ENCODE measurements at regions not wholly inside any gene's neighbourhood (a gene's known extent, or its start where the extent isn't known, plus 50 kb on each side); places are given as distances from the start of the nearest gene placed in this dataset.
"Not testable (repeated sequence)": the region's sequence is repeated elsewhere in the genome, so short reads cannot be mapped to it uniquely, and the experiment has no call there.

- DNase-seq (ENCODE audit: low spot score), result no peak
Observed at GRCh38 chrX:125198546-125198945, 121.1 kb upstream of the TEX13C start.

DNA sequence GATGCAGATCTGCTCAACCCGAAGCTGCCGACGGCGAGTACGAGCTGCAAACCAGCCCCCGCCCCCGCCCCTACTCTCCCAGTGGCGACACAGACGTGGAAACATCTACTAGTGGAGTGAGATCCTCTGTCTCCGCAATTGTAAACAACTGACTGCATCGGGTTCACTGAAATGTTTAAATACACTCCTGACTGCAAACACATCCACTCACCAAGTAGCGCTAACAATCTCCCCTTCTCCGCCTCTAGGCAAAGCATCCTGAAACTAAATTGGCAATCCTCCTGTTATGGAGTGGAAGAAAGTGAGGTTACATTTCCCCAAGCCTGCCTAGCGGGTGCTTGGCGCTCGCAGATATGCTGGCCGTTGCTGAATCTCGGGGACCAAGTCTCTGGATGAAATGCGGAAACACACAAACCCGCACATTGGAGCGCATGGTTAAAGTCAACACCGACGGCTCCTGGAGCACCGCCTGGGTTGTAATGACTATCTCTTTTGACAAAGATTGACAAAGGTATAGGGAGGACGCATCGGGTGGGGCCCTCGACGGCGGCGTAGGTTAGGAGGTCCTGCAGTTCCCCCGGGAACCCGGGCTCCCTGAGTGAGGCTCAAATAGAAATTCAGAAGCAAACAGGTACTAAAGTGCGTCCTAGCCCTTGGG lies 117.0 kb upstream of the TEX13C start:
- DNase-seq (ENCODE audit: low spot score), result no peak

DNA sequence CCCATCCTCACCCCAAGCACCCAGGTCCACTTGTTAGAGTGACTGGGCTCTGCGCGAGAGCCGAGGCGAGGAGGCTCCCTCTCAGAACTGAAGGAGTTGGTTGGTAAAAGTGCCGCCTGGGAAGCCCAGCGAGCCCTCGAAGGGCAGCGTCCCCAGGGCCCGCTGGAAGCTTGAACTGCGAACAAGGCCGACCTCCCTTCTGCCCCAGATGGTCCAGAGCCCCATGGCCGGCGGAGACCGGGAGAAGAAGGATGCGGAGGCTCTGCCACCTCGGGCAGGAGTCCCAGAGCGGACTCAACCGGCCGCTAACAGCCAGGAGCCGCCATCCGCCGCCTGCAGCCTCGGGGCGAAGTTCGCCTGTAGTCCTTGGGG lies 116.3 kb upstream of the TEX13C start:
- no peak for DNase-seq (ENCODE audit: low spot score)

DNA sequence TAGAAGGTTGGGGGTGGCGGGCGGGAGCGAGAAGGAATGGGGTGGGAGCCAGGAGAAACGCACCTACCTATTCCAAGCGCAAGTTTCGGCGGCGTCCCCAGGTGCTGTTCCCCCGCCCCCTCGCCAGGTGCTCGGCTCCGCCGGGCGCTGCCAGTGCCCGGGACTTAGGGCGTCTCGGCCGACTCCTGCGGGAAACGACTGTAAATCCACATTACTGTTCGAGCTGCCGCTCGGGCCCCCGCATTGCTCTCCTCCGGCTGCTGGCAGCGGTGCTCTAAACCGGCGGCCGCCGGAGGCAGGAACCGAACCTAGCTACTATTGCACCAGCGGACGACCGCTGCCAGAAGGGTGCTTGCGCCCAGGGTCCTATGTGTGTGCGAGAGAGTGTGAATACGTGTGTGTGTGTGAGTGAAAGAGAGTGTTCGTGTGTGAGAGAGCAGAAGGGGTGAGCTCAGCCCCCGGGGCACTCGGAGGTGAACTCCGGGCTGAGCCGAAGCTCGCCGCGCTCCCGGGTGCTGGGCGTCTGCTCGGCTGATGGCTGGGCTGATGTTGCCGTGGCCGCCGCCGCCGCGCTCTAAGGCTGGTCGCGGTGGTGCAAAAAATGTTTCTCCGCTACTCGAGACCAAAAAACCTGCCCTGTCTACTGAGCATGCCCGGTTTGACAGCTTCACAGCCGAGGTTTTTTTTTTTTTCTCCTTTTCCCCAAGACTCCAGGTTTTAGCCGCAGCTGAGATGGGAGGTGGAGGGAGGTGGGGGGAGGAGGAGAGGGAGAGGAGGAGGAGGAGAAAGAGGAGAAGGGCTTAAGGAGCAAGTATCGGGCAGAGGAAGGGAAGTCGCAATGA lies 115.7 kb upstream of the TEX13C start:
- peak; percentile 76 for DNase-seq (ENCODE audit: low spot score)

DNA sequence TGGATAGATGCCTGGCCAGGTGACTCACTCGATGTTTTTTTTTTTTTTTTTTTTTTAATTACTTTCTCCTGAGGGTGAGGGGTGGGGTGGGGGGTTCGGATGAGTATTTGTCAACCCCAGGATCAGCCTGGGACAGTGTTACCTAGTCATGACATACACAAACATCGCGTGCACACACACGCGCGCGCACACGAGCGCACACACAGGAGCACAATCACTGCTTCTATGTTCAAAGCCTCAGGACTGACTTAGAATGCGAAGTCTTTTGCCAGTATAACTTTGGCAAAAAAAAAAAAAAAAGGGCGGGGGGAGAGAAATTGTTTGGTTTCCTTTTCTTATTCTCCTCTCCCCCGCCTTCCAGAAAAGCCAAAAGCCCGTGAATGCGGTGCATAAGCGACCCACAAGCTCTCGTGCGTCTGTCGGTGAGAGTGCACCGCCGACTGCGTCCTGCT lies 115.0 kb upstream of the TEX13C start:
- no peak for DNase-seq (ENCODE audit: low spot score)

- peak; percentile 90 for DNase-seq (ENCODE audit: low spot score)
Observed at GRCh38 chrX:125205133-125205917, 114.3 kb upstream of the TEX13C start.

GRCh38 chrX:125205918-125206665 lies 113.6 kb upstream of the TEX13C start:
- peak; percentile 61 for DNase-seq (ENCODE audit: low spot score)

GRCh38 chrX:125210146-125210545 lies 109.5 kb upstream of the TEX13C start:
- DNase-seq (ENCODE audit: low spot score), result no peak

DNA sequence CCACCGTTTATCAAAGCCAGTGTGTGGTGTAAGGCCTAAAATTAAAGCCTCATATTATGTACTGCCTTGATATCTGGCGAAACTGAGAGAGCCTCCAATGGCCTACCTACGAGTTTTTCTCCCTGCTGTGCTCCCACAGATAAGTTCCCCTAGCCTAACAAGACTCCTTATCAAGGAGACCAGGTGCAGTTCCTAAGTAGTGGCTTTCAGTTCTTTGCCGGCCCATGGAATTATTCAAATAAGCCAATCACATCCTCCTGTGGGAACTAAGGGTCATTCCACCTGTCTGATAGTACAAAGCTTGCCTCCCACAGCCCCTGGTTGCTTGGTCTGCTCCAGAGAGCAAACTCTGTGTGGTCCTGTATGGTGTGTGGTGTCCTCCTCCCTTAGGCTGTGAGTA lies 99.8 kb upstream of the TEX13C start:
- DNase-seq (ENCODE audit: low spot score), result no peak

GRCh38 chrX:125236955-125237354 lies 82.7 kb upstream of the TEX13C start:
- DNase-seq (ENCODE audit: low spot score), result no peak

DNA sequence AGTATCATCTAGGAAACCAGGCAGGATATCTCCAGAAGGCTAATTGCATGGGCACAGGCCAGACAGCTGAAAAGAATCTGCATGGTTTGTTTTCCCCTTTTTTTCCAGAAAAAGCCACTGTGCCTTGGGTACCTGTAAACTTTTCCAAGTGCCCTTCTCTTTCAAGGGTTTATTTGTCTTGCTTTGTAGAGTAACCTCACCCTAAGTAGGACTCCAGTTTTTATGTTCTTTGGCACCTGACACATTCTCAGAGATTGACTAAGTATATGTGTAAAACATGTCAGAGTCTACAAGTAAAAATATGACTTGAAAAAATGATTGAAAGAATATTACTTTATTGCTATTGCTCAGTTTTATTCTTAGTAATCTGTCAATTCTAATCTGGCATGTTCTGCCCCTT lies 70.7 kb upstream of the TEX13C start:
- no peak for DNase-seq (ENCODE audit: low spot score)

GRCh38 chrX:125255759-125256158 lies 63.9 kb upstream of the TEX13C start:
- DNase-seq (ENCODE audit: low spot score), result not testable (repeated sequence)

DNA sequence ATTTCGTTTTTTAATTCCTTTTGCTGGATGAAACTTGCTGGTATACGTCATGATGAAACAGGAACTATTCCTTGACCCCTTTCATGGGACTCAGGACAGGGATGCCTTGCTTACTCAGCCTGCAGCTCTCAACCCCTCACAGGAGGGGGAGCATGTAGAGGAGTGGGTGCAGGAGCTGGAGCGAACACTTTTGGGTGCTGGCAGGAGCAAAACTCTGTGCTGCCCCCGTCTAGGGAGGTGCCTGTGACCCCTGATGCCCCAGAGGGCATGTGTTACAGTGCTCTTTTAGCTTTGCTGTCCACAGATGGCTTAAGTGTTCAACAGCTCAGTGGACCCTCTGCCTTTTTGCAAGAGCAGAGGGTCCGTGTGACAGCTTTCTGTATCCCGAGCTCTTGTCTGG lies 56.8 kb upstream of the TEX13C start:
- DNase-seq (ENCODE audit: low spot score), result no peak

GRCh38 chrX:125266153-125266660 lies 53.5 kb upstream of the TEX13C start:
- no peak for DNase-seq (ENCODE audit: low spot score)

All from kidney tubule cell (primary cell).